WERI-Rb-1 (cell line): ENCODE measurements at regions not wholly inside any gene's neighbourhood (a gene's known extent, or its start where the extent isn't known, plus 50 kb on each side); places are given as distances from the start of the nearest gene placed in this dataset.

Experiments
- DNase-seq: peaks from one replicate; pipeline ENCODE4 v3.0.0-alpha.2; 2020
- H3K27ac ChIP-seq: fragments of 250-450 bp; sonication (Bioruptor Pico); 2 replicates; pipeline ENCODE4 v1.5.1; 2020; ENCODE audit warnings: mild to moderate bottlenecking, moderate library complexity
- H3K27me3 ChIP-seq: fragments of 250-450 bp; sonication (Bioruptor Pico); 2 replicates; pipeline ENCODE4 v1.5.1; 2021; ENCODE audit warnings: mild to moderate bottlenecking, low read depth, moderate library complexity; ENCODE audit not compliant: insufficient read depth, severe bottlenecking
- H3K36me3 ChIP-seq: fragments of 250-450 bp; sonication (Bioruptor Pico); 2 replicates; pipeline ENCODE4 v1.5.1; 2020; ENCODE audit warnings: mild to moderate bottlenecking, moderate library complexity
- H3K4me3 ChIP-seq: 2 replicates; pipeline ENCODE4 v1.5.1; 2011; ENCODE audit warnings: low read depth, mild to moderate bottlenecking, control low read depth, low read length
- H3K9me3 ChIP-seq: fragments of 250-450 bp; sonication (Bioruptor Pico); 2 replicates; pipeline ENCODE4 v1.5.1; 2021; ENCODE audit warnings: mild to moderate bottlenecking, moderate library complexity; ENCODE audit not compliant: severe bottlenecking
- TF ChIP-seq, protein P1 (sequence below): IDR thresholded peaks from 2 replicates; pipeline ENCODE4 v1.5.1; 2011; ENCODE audit warnings: low read depth, mild to moderate bottlenecking, control low read depth, inconsistent platforms, low read length

DNA sequence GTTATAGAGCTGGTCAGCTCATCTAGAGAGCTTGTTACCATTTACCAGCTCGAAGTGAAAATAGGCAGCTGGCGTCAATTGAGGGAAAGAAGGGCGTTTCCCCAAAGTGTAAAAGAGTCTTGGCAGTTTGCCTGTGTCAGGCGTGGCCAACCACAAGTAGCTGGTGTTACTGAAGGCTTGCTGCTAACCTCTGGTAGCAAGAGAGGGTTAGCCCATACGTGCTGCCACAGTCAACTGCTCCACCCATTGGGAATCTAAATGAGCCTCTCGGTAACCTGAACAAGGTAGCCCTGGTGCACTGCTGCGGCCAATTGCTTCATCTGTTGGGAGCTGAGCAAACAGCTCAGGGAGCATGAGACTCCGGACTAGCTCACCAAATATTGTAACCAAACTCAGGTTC lies 314.9 kb upstream of the SLITRK5 start:
- H3K36me3 ChIP-seq = no peaks in the 10 kb centered on the region
- TF ChIP-seq, protein P1, sequence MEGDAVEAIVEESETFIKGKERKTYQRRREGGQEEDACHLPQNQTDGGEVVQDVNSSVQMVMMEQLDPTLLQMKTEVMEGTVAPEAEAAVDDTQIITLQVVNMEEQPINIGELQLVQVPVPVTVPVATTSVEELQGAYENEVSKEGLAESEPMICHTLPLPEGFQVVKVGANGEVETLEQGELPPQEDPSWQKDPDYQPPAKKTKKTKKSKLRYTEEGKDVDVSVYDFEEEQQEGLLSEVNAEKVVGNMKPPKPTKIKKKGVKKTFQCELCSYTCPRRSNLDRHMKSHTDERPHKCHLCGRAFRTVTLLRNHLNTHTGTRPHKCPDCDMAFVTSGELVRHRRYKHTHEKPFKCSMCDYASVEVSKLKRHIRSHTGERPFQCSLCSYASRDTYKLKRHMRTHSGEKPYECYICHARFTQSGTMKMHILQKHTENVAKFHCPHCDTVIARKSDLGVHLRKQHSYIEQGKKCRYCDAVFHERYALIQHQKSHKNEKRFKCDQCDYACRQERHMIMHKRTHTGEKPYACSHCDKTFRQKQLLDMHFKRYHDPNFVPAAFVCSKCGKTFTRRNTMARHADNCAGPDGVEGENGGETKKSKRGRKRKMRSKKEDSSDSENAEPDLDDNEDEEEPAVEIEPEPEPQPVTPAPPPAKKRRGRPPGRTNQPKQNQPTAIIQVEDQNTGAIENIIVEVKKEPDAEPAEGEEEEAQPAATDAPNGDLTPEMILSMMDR = no peak
- no peak for DNase-seq
- no peaks in the 10 kb centered on the region for H3K9me3 ChIP-seq
- H3K27me3 ChIP-seq = no peaks in the 10 kb centered on the region
- no peak overlapping the region for H3K4me3 ChIP-seq
- H3K27ac ChIP-seq = no peak overlapping the region

DNA sequence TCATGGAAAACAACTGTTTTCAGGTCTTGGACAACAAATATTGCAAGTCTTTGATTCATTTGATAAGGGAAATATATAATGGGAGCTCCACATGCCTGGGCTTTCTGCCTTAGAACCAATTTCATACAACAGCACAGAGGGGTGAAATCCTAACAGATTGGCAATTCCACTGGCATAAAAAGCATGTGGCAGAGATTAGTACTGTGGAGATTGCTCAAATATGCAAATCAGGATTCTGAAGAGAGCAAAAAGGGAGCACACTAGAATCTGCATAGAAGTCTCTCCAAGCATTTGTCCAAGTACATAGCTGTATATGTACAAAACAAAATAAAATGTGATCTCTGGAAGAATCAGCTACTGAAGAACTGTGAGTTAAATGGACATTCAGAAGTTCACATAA lies 312.9 kb upstream of the SLITRK5 start:
- no peaks in the 10 kb centered on the region for H3K36me3 ChIP-seq
- TF ChIP-seq, protein P1 = no peak
- H3K27me3 ChIP-seq = no peaks in the 10 kb centered on the region
- H3K27ac ChIP-seq = no peak overlapping the region
- H3K9me3 ChIP-seq = no peaks in the 10 kb centered on the region
- DNase-seq = no peak
- no peak overlapping the region for H3K4me3 ChIP-seq

DNA sequence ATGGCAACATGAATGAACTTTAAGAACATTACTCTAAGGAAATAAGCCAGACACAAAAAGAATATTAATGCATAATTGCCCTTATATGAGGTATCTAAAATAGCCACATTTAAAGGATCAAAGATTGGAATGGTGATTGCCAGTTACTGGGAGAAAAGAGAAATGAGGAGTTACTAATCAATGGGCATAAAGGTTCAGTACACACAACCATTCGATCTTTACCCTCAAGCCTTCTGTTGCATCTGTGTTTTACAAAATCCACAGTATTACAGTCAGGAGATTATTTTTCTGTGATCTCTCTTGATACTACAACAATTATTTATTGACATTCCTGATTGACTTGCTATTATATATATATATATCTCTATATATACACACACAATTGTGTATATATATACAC lies 310.0 kb upstream of the SLITRK5 start:
- Histone ChIP-seq H3K4me3 (no peak overlapping the region), H3K9me3 (no peaks in the 10 kb centered on the region), H3K36me3 (no peaks in the 10 kb centered on the region), H3K27ac (no peak overlapping the region), H3K27me3 (no peaks in the 10 kb centered on the region)
- TF ChIP-seq, protein P1 = no peak
- no peak for DNase-seq

DNA sequence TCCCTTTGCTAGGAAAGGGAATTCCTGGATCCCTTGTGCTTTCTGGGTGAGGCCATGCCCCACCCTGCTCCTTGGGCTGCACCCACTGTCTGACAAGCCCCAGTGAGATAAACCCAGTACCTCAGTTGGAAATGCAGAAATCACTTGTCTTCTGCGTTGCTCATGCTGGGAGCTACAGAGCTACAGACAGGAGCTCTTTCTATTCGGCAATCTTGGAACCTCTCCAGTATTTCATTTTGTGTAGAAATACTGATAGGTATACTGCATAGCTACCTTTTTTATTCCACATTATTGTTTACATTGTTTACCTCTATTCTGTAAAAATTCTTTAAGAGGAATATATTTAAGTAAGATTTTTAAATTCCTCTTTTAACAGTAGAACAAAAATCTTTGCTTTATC lies 302.5 kb upstream of the SLITRK5 start:
- no peak for DNase-seq
- TF ChIP-seq, protein P1 = no peak
- H3K4me3 ChIP-seq = no peak overlapping the region
- no peak overlapping the region for H3K27ac ChIP-seq
- H3K27me3 ChIP-seq = no peaks in the 10 kb centered on the region
- H3K36me3 ChIP-seq = no peaks in the 10 kb centered on the region
- peaks cover 5% of the 10 kb centered on the region for H3K9me3 ChIP-seq

DNA sequence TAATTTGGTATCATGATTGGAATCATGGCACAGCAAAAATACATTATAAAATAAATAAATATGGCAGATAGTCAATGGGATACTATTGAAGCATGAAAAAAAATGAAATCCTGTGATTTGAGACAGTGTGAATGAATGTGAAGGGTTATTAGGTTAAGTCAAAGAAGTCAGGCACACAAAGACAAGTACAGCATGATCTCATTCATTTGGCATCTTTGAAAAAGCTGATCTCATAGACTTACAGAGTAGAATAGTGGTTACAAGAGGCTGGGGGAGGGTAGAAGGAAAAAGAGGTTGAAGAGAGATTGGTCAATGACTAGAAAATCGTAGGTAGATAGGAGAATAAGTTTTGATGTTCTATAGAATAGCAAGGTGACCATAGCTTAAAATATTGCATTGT lies 295.1 kb upstream of the SLITRK5 start:
- H3K4me3 ChIP-seq = no peak overlapping the region
- TF ChIP-seq, protein P1 = no peak
- no peaks in the 10 kb centered on the region for H3K36me3 ChIP-seq
- H3K27me3 ChIP-seq = no peaks in the 10 kb centered on the region
- H3K9me3 ChIP-seq = peaks cover 3% of the 10 kb centered on the region
- DNase-seq = no peak
- no peak overlapping the region for H3K27ac ChIP-seq

DNA sequence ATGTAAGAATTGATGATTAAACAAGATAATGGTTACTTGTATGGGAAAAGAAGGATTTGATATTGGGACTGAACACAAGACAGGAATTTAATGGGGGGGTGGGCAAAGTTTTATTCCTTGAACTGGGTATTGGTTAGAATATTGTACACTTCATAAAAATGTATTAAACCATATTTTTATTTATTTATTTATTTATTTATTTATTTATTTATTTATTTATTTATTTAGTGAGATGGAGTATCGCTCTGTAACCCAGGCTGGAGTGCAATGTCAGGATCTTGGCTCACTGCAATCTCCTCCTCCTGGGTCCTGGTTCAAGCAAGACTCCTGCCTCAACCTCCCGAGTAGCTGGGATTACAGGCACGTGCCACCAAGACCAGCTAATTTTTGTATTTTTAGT lies 287.1 kb upstream of the SLITRK5 start:
- Histone ChIP-seq H3K27ac (no peak overlapping the region), H3K4me3 (no peak overlapping the region), H3K9me3 (no peaks in the 10 kb centered on the region), H3K27me3 (no peaks in the 10 kb centered on the region), H3K36me3 (no peaks in the 10 kb centered on the region)
- DNase-seq = no peak
- TF ChIP-seq, protein P1 = no peak
